CD4-positive, alpha-beta T cell treated with Interleukin-2 at 100 ng/mL for 4 hours (primary cell): ENCODE measurements at regions not wholly inside any gene's neighbourhood (a gene's known extent, or its start where the extent isn't known, plus 50 kb on each side); places are given as distances from the start of the nearest gene placed in this dataset.

Source experiments
- DNase-seq: peaks from one replicate; pipeline ENCODE4 v3.0.0-alpha.2; 2020; ENCODE audit warnings: low spot score

- peak; percentile 88 for DNase-seq
Measured at GRCh38 chr9:6703898-6704639, 53.7 kb upstream of the KDM4C start.

- no peak for DNase-seq
Measured at GRCh38 chr9:6702707-6703106, 55.1 kb upstream of the KDM4C start.

GRCh38 chr9:6696178-6696577 is 50.6 kb upstream of the GLDC start:
- no peak for DNase-seq

GRCh38 chr9:6695121-6695814 is 49.7 kb upstream of the GLDC start:
- DNase-seq: no peak
